Neural cell (in vitro differentiated cells): ENCODE measurements at regions not wholly inside any gene's neighbourhood (a gene's known extent, or its start where the extent isn't known, plus 50 kb on each side); places are given as distances from the start of the nearest gene placed in this dataset.

ENCODE experiments used
- CTCF ChIP-seq: fragments of 450-650 bp; IDR thresholded peaks from 2 replicates; pipeline ENCODE4 v1.5.1; 2014; ENCODE audit warnings: antibody characterized with exemption, mild to moderate bottlenecking, moderate library complexity; ENCODE audit not compliant: poor library complexity, severe bottlenecking
- EP300 ChIP-seq: fragments of 450-650 bp; conservative IDR thresholded peaks from 2 replicates; pipeline ENCODE4 v1.6.1; 2014; ENCODE audit warnings: antibody characterized with exemption, mild to moderate bottlenecking, moderate library complexity; ENCODE audit not compliant: poor library complexity, severe bottlenecking
- EZH2 ChIP-seq: fragments of 200-600, 300-800 bp; shearing (Covaris generic), sonication (generic); IDR thresholded peaks from 2 replicates; pipeline ENCODE4 v1.6.1; 2014; ENCODE audit warnings: antibody characterized with exemption, low read length, borderline replicate concordance, mild to moderate bottlenecking; ENCODE audit not compliant: insufficient read depth, poor library complexity, severe bottlenecking
- POLR2AphosphoS5 ChIP-seq: IDR thresholded peaks from 2 replicates; pipeline ENCODE4 v1.6.1; 2012
- RAD21 ChIP-seq: fragments of 450-650 bp; conservative IDR thresholded peaks from 2 replicates; pipeline ENCODE4 v1.6.1; 2014; ENCODE audit warnings: antibody characterized with exemption, mild to moderate bottlenecking, moderate library complexity
- REST ChIP-seq: IDR thresholded peaks from 2 replicates; pipeline ENCODE4 v1.6.1; 2012; ENCODE audit warnings: borderline replicate concordance
- SMC3 ChIP-seq: fragments of 450-650 bp; conservative IDR thresholded peaks from 2 replicates; pipeline ENCODE4 v1.6.1; 2014; ENCODE audit warnings: antibody characterized with exemption, mild to moderate bottlenecking, moderate library complexity; ENCODE audit not compliant: poor library complexity
- TAF1 ChIP-seq: IDR thresholded peaks from 2 replicates; pipeline ENCODE4 v1.6.1; 2012; ENCODE audit warnings: low read depth

- TF ChIP-seq CTCF (no peak), POLR2AphosphoS5 (no peak), TAF1 (no peak), EZH2 (no peak), EP300 (no peak), REST (no peak), RAD21 (no peak), SMC3 (no peak)
Measured at GRCh38 chr17:72370819-72371218, 250.0 kb downstream of the SOX9 start.
